ENCODE measurements at regions not wholly inside any gene's neighbourhood (a gene's known extent, or its start where the extent isn't known, plus 50 kb on each side); places are given as distances from the start of the nearest gene placed in this dataset.

DNA sequence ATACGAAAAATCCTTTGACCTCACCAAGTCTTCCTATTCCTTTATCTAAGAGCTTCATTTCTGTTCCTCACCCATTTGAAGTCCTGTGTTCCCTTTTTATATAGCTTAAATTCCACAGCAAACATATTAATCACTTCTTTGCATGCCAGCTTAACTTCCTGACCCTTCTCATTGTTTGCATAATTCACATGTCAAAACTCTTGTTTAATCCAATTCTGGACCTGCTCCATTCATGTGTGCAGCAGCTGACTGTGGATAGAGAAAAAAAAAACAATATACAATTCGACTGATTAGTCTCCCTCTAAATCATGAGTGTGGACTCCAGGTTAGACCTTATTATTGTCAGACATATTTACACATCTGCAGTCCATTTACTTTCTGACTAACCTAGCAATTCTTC is 991.2 kb upstream of the TENM4 start:
- WGBS, 2 experiments (ENCODE audit: insufficient coverage in 2 of 2): 83 to 93% methylated on average over 2 of the region's 2 CpGs
- H3K27ac ChIP-seq (ENCODE audit: low read depth, low read length, severe bottlenecking): no peak overlapping the region
- H3K4me1 ChIP-seq (ENCODE audit: control insufficient read depth, insufficient read depth, low read length, poor library complexity, severe bottlenecking): no peaks in the 10 kb centered on the region
- no peaks in the 10 kb centered on the region for H3K9me3 ChIP-seq (ENCODE audit: control insufficient read depth, low read length)
- no peaks in the 10 kb centered on the region for H3K36me3 ChIP-seq (ENCODE audit: control insufficient read depth, insufficient read depth, low read length)
- no peak overlapping the region for H3K4me3 ChIP-seq (ENCODE audit: extremely low read depth, insufficient read depth, low read length, poor library complexity, severe bottlenecking)

DNA sequence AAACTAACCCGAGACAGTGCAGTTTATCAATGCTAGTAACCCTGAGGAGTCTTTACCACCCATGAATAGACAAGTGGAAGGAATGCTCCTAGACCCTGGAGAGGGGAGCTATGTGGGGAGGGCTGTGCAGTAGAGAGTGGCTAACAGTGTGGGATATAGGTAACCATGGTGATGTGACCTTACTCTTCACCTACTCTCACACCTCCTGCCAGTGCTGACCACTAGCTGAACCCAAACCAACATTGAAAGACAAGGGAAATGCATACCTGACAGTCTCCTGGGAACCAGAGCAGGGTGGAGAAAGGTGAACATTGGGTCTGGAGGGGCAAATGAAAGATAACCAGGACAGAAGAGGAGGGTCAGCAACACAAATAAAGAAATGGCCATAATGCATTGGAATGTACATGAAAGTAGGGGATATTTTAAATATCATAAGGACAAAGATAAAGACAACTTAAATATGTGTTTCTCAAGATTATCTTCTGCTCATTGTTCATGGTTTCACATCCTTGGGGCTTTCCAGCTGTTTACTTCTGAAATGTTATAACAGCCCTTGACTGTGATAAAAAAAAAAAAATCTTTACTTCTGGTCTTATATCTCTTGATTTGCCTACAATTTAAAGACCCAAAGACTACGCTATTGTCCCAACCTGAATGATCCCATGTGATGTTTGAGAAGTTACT is 983.3 kb upstream of the TENM4 start:
- Histone ChIP-seq H3K36me3 (ENCODE audit: control insufficient read depth, insufficient read depth, low read length) (no peaks in the 10 kb centered on the region), H3K4me3 (ENCODE audit: extremely low read depth, insufficient read depth, low read length, poor library complexity, severe bottlenecking) (no peak overlapping the region), H3K9me3 (ENCODE audit: control insufficient read depth, low read length) (no peaks in the 10 kb centered on the region), H3K27ac (ENCODE audit: low read depth, low read length, severe bottlenecking) (no peak overlapping the region), H3K4me1 (ENCODE audit: control insufficient read depth, insufficient read depth, low read length, poor library complexity, severe bottlenecking) (no peaks in the 10 kb centered on the region)
- WGBS, 2 experiments (ENCODE audit: insufficient coverage in 2 of 2): 100% methylated on average over 1 of the region's 2 CpGs; no CpG with 5 or more reads in 1 of the 2 experiments

DNA sequence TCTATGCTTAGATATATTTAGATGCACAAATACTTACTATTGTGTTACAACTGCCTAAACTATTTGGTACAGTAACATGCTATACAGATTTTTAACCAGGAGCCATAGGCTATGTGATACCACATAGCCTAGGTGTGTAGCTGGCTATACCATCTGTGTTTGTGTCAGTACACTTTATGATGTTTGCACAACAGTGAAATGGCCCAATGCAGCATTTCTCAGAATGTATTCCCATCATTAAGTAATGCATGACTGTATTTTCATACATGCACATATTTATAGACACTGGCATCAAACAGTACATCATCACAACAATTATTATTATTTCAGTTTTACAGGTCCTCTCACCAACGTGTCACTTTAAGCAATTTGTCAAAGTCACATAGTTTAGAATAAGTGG is 979.5 kb upstream of the TENM4 start:
- H3K36me3 ChIP-seq (ENCODE audit: control insufficient read depth, insufficient read depth, low read length): no peaks in the 10 kb centered on the region
- H3K4me3 ChIP-seq (ENCODE audit: extremely low read depth, insufficient read depth, low read length, poor library complexity, severe bottlenecking): no peak overlapping the region
- no peaks in the 10 kb centered on the region for H3K4me1 ChIP-seq (ENCODE audit: control insufficient read depth, insufficient read depth, low read length, poor library complexity, severe bottlenecking)
- 100% methylated on average over 1 of the region's 1 CpG for WGBS, 2 experiments (ENCODE audit: insufficient coverage in 2 of 2)
- H3K9me3 ChIP-seq (ENCODE audit: control insufficient read depth, low read length): no peaks in the 10 kb centered on the region
- no peak overlapping the region for H3K27ac ChIP-seq (ENCODE audit: low read depth, low read length, severe bottlenecking)

DNA sequence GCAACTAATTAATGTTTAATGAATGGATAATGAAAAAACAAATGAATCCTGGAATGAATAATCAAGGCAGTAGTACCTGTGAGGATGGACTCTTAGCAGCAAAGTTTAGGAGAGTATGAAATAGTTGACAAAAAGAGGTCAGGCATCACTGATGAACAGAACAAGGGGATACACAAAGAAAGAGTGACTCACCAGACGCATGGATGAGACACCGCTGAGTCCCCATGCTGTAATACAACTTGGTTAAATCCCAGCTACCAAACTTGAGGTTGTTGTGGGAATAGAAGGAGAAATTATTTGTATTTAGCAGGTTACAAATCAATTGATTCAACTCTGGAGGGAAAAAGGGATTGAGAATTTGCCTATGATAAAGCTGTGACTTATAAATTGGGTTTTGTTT is 976.9 kb upstream of the TENM4 start:
- no peaks in the 10 kb centered on the region for H3K9me3 ChIP-seq (ENCODE audit: control insufficient read depth, low read length)
- H3K4me1 ChIP-seq (ENCODE audit: control insufficient read depth, insufficient read depth, low read length, poor library complexity, severe bottlenecking): no peaks in the 10 kb centered on the region
- no peak overlapping the region for H3K4me3 ChIP-seq (ENCODE audit: extremely low read depth, insufficient read depth, low read length, poor library complexity, severe bottlenecking)
- H3K27ac ChIP-seq (ENCODE audit: low read depth, low read length, severe bottlenecking): no peak overlapping the region
- no peaks in the 10 kb centered on the region for H3K36me3 ChIP-seq (ENCODE audit: control insufficient read depth, insufficient read depth, low read length)
- 90 to 100% methylated on average over 2 of the region's 2 CpGs for whole genome bisulfite sequencing, 2 experiments (ENCODE audit: insufficient coverage in 2 of 2)

DNA sequence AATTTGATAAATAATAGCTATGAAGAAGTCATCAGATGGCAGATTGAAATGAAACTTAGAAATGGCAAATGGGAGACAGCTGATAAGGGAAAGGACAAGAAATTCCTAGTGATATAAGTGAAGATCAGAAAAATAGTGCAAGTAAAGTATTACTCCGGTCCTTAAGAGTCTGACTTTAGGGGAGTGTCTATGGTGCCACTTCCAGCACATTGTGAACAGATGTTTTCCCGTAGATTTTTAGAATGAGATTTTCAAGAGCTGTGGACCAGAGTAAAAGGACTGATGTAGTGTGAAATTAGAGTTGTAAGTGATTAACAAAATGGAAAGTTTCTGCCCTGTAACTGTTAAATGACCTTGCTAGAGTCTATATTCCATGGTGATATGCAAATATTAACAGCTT is 974.8 kb upstream of the TENM4 start:
- no peaks in the 10 kb centered on the region for H3K4me1 ChIP-seq (ENCODE audit: control insufficient read depth, insufficient read depth, low read length, poor library complexity, severe bottlenecking)
- H3K4me3 ChIP-seq (ENCODE audit: extremely low read depth, insufficient read depth, low read length, poor library complexity, severe bottlenecking): no peak overlapping the region
- peaks cover 11% of the 10 kb centered on the region for H3K9me3 ChIP-seq (ENCODE audit: control insufficient read depth, low read length)
- no peaks in the 10 kb centered on the region for H3K36me3 ChIP-seq (ENCODE audit: control insufficient read depth, insufficient read depth, low read length)
- 88 to 96% methylated on average over 1 to 2 of the region's 2 CpGs for WGBS, 2 experiments (ENCODE audit: insufficient coverage in 2 of 2)
- no peak overlapping the region for H3K27ac ChIP-seq (ENCODE audit: low read depth, low read length, severe bottlenecking)

DNA sequence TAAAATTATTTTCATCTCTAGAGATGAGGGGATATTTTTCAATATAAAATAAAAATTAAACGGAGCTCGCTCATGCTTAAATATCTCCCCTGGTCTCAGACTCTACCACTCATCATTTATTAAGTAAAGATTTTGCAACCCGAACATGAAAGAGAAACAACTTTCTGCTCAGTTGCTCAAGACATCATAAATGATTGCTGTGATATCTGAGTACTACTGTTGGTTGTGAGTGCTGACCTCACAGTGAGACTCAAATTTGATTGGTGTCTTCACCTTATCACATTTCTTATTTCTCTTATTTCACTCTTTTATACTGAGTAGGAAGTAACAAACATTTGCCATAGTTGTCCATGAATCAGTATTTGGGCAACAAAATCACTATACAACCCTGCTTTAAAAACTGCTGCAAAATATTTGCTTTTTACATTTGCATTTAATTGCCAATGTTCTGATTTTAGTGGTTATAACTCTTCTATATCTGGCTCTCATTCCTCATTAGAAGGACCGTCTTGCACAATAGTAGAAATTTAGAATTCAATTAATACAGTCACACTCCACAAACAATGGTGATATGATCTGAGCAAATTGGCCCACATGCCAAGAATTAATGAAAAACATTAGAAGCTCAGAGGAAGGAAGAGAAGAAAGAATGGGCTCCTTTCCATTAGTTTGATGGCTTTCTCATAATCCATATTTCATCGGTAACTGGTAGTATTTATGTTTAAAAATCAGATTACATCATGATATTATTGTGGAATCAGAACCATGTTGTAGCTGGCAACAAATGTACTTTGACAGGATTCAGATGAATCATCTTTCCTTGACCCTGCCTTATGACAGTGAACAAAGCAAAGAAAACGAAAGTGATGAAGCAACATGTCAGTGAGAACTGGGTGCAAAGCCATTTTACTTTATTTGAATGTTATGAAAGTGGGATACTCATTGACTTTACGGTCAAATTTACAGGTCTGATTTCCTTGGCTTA is 973.6 kb upstream of the TENM4 start:
- H3K4me3 ChIP-seq (ENCODE audit: extremely low read depth, insufficient read depth, low read length, poor library complexity, severe bottlenecking): no peak overlapping the region
- H3K36me3 ChIP-seq (ENCODE audit: control insufficient read depth, insufficient read depth, low read length): no peaks in the 10 kb centered on the region
- peaks cover 11% of the 10 kb centered on the region for H3K9me3 ChIP-seq (ENCODE audit: control insufficient read depth, low read length)
- no peak overlapping the region for H3K27ac ChIP-seq (ENCODE audit: low read depth, low read length, severe bottlenecking)
- WGBS, 2 experiments (ENCODE audit: insufficient coverage in 2 of 2): 86 to 100% methylated on average over 1 of the region's 7 CpGs
- no peaks in the 10 kb centered on the region for H3K4me1 ChIP-seq (ENCODE audit: control insufficient read depth, insufficient read depth, low read length, poor library complexity, severe bottlenecking)

DNA sequence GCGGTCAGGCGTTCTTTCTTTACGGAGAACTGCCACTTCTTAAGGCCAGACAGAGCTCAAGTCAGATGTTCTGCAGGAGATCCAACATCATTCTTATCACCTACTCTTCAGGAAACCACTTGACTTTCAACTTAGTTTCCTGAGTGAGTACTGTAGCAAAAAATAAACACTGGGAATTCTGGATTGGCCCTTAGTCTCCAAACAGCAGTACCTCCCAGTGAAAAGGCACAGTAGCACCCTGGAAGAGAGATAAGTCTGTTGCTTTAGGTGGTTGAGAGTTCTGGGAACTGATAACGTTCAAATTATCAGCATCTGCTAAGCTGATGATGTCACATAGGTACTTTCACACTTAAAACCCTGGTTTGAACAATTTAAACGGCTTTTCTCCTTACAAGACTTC is 971.8 kb upstream of the TENM4 start:
- peaks cover 11% of the 10 kb centered on the region for H3K9me3 ChIP-seq (ENCODE audit: control insufficient read depth, low read length)
- WGBS, 2 experiments (ENCODE audit: insufficient coverage in 2 of 2): 66 to 87% methylated on average over 3 to 4 of the region's 5 CpGs
- no peak overlapping the region for H3K4me3 ChIP-seq (ENCODE audit: extremely low read depth, insufficient read depth, low read length, poor library complexity, severe bottlenecking)
- no peaks in the 10 kb centered on the region for H3K4me1 ChIP-seq (ENCODE audit: control insufficient read depth, insufficient read depth, low read length, poor library complexity, severe bottlenecking)
- H3K36me3 ChIP-seq (ENCODE audit: control insufficient read depth, insufficient read depth, low read length): no peaks in the 10 kb centered on the region
- H3K27ac ChIP-seq (ENCODE audit: low read depth, low read length, severe bottlenecking): no peak overlapping the region

DNA sequence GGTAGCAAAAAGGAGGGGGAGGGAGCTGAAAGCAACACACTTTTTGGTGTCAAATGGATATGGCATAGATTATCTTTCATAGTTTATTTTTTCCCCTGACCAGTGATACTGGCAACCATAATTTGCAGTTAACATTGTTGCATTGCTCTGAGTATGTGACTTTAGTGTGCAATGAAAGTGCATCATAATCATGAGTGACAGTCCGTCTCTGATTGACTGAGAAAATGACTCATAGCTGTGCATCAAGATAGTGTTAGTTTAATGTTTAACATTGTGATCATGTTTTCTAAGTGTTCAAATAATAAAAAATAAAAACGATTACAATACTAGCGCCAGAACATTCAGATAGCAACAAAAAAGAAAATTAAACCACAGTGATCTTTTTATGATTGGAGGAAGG is 952.4 kb upstream of the TENM4 start:
- peaks cover 5% of the 10 kb centered on the region for H3K4me1 ChIP-seq (ENCODE audit: control insufficient read depth, insufficient read depth, low read length, poor library complexity, severe bottlenecking)
- no peaks in the 10 kb centered on the region for H3K36me3 ChIP-seq (ENCODE audit: control insufficient read depth, insufficient read depth, low read length)
- no peaks in the 10 kb centered on the region for H3K9me3 ChIP-seq (ENCODE audit: control insufficient read depth, low read length)
- no peak overlapping the region for H3K4me3 ChIP-seq (ENCODE audit: extremely low read depth, insufficient read depth, low read length, poor library complexity, severe bottlenecking)
- no peak overlapping the region for H3K27ac ChIP-seq (ENCODE audit: low read depth, low read length, severe bottlenecking)
- no CpG with 5 or more reads among the region's 3 CpGs for WGBS, 2 experiments (ENCODE audit: insufficient coverage in 2 of 2)

DNA sequence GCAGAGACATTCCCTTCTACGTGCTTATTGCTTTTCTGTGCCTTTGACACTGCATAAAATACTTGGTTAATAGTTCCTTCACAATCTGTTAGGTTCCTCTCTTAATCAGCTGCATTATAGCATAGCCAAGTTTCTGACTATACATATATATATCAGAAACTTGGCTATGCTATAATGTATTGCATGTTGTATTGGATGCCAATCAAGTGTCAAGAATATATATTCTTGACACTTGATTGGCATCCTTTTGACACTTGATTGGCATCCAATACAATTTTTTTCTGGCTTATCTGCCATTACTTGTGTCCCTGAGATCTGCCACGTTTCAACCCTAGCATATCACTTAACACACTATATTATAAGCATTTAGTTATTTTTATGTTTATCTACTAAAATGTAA is 949.7 kb upstream of the TENM4 start:
- Histone ChIP-seq H3K27ac (ENCODE audit: low read depth, low read length, severe bottlenecking) (no peak overlapping the region), H3K36me3 (ENCODE audit: control insufficient read depth, insufficient read depth, low read length) (no peaks in the 10 kb centered on the region), H3K4me1 (ENCODE audit: control insufficient read depth, insufficient read depth, low read length, poor library complexity, severe bottlenecking) (peaks cover 7% of the 10 kb centered on the region), H3K9me3 (ENCODE audit: control insufficient read depth, low read length) (no peaks in the 10 kb centered on the region), H3K4me3 (ENCODE audit: extremely low read depth, insufficient read depth, low read length, poor library complexity, severe bottlenecking) (no peak overlapping the region)
- WGBS, 2 experiments (ENCODE audit: insufficient coverage in 2 of 2): 80% methylated on average over 1 of the region's 2 CpGs; no CpG with 5 or more reads in 1 of the 2 experiments

DNA sequence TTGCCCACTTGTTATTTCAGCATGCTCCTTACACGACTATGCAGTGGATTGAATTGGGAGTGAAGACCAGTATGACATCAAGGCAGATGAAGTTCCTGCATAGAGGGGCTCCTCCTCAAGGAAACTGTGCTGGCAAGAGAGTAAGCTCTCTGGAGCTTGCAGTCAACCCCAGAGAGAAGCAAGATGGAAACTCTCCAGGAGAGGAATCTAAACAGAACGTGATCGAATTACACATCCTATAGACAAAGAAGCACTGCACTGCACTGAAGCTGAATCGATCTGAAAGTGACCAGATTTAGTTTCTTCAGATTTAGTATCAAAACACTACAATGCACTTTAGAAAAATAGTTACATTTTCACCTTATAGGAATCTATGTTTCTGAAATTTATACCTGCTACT is 947.7 kb upstream of the TENM4 start:
- Histone ChIP-seq H3K4me1 (ENCODE audit: control insufficient read depth, insufficient read depth, low read length, poor library complexity, severe bottlenecking) (peaks cover 7% of the 10 kb centered on the region), H3K4me3 (ENCODE audit: extremely low read depth, insufficient read depth, low read length, poor library complexity, severe bottlenecking) (no peak overlapping the region), H3K9me3 (ENCODE audit: control insufficient read depth, low read length) (no peaks in the 10 kb centered on the region), H3K36me3 (ENCODE audit: control insufficient read depth, insufficient read depth, low read length) (no peaks in the 10 kb centered on the region), H3K27ac (ENCODE audit: low read depth, low read length, severe bottlenecking) (no peak overlapping the region)
- WGBS, 2 experiments (ENCODE audit: insufficient coverage in 2 of 2): 67 to 78% methylated on average over 1 to 4 of the region's 4 CpGs

DNA sequence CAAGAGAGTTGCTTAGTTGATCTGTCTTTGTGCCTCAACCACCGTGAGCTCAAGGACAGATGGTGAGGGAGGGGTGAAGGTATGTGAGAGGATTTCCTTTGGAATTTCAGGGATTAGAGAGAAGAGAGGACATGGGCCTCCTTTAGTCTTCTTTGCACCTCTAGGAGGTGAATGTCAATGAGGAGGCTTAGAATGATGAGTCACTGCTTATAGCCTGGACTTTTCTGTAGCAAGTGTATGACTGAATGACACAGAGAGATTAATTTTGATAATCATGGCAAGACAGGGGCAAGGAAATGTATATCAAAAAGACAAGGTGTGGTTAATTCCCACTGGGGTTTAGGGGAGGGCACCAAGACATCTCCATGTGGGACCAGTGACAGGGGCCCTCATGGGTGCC is 947.3 kb upstream of the TENM4 start:
- WGBS, 2 experiments (ENCODE audit: insufficient coverage in 2 of 2): 67% methylated on average over 1 of the region's 1 CpG
- H3K4me3 ChIP-seq (ENCODE audit: extremely low read depth, insufficient read depth, low read length, poor library complexity, severe bottlenecking): no peak overlapping the region
- H3K36me3 ChIP-seq (ENCODE audit: control insufficient read depth, insufficient read depth, low read length): no peaks in the 10 kb centered on the region
- H3K27ac ChIP-seq (ENCODE audit: low read depth, low read length, severe bottlenecking): no peak overlapping the region
- peaks cover 7% of the 10 kb centered on the region for H3K4me1 ChIP-seq (ENCODE audit: control insufficient read depth, insufficient read depth, low read length, poor library complexity, severe bottlenecking)
- H3K9me3 ChIP-seq (ENCODE audit: control insufficient read depth, low read length): no peaks in the 10 kb centered on the region

Measured in mesodermal cell (in vitro differentiated cells).